Fibroblast of villous mesenchyme (primary cell): ENCODE measurements at regions not wholly inside any gene's neighbourhood (a gene's known extent, or its start where the extent isn't known, plus 50 kb on each side); places are given as distances from the start of the nearest gene placed in this dataset.

Source experiments
- DNase-seq: peaks from one replicate; pipeline ENCODE4 v3.0.0-alpha.2; 2010; ENCODE audit warnings: low read depth
- H3K4me3 ChIP-seq: 2 replicates; pipeline ENCODE4 v1.5.1; 2011; ENCODE audit warnings: low read depth, mild to moderate bottlenecking, low read length
- CTCF ChIP-seq: IDR thresholded peaks from 2 replicates; pipeline ENCODE4 v1.5.1; 2012; ENCODE audit warnings: low read depth, mild to moderate bottlenecking, low read length; ENCODE audit not compliant: insufficient read depth

- TF ChIP-seq CTCF: no peak
- no peak for DNase-seq
- H3K4me3 ChIP-seq: no peak overlapping the region
Measured at GRCh38 chrX:95675794-95676193, 1008.8 kb upstream of the DIAPH2 start.

- no peak for DNase-seq
- TF ChIP-seq CTCF: no peak
- H3K4me3 ChIP-seq: no peak overlapping the region
Measured at GRCh38 chrX:95678679-95679078, 1006.0 kb upstream of the DIAPH2 start.

GRCh38 chrX:95693365-95693764 lies 991.3 kb upstream of the DIAPH2 start:
- no peak overlapping the region for H3K4me3 ChIP-seq
- DNase-seq: no peak
- TF ChIP-seq CTCF: no peak

- H3K4me3 ChIP-seq: no peak overlapping the region
- TF ChIP-seq CTCF: no peak
- no peak for DNase-seq
Measured at GRCh38 chrX:95703696-95704095, 980.9 kb upstream of the DIAPH2 start.

DNA sequence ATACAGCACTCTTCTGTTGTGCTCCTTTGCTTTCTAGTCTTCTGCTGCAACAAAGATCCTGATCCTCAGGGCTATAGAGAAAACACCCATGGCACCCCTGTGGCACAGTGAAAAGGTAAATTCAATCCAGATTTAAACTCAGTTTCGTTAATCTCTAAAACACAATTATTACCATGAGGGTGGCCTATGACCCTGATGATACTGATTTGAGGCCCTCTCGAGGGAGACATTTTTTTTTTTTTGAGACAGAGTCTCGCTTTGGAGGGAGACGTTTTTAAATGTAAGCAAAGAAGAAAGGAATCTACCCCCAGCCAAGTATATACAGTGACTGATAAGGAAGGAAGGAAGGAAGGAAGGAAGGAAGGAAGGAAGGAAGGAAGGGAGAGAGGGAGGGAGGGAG lies 967.8 kb upstream of the DIAPH2 start:
- H3K4me3 ChIP-seq: no peak overlapping the region
- no peak for DNase-seq
- TF ChIP-seq CTCF: no peak

- no peak for TF ChIP-seq CTCF
- DNase-seq: no peak
- no peak overlapping the region for H3K4me3 ChIP-seq
Measured at GRCh38 chrX:95718746-95719145, 965.9 kb upstream of the DIAPH2 start.

DNA sequence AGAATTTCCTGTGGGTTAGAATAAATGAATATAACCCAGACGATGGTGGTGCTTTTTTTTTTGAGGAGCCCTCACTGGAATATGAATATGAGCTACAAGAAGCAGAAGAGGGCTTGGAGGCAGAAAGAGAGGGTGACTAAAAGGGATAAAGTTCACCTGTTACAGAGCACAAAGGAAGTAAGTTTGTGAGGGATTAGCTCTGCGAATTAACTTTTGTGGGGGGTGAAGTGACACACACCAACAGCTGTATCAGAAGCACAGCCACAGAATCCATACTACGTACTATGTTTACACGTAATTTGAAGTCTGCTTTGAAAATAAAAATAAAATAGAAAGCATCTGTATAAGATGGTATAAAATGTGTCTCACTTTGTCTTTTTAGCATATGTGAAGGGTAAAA lies 963.6 kb upstream of the DIAPH2 start:
- TF ChIP-seq CTCF: no peak
- H3K4me3 ChIP-seq: no peak overlapping the region
- no peak for DNase-seq
